Adipose tissue (tissue), 3 donors: ENCODE measurements at regions not wholly inside any gene's neighbourhood (a gene's known extent, or its start where the extent isn't known, plus 50 kb on each side); places are given as distances from the start of the nearest gene placed in this dataset.
"Not testable (repeated sequence)": the region's sequence is repeated elsewhere in the genome, so short reads cannot be mapped to it uniquely, and the experiment has no call there.

ENCODE experiments used
- H3K27ac ChIP-seq: one replicate; pipeline ENCODE4 v1.5.1; 2013; ENCODE audit warnings: low read depth, low read length
- WGBS, 3 donors: extraction: QIAGEN DNeasy Blood & Tissue Kit; methylation state at CpG; one replicate each; pipeline ENCODE4 v1.1.7; 2013; 5-methylcytosine and 5-hydroxymethylcytosine counted together
- donor health status: healthy with polysubstance abuse.
- donor health status: Bipolar disorder and iron deficiency.
- donor health status: healthy.

DNA sequence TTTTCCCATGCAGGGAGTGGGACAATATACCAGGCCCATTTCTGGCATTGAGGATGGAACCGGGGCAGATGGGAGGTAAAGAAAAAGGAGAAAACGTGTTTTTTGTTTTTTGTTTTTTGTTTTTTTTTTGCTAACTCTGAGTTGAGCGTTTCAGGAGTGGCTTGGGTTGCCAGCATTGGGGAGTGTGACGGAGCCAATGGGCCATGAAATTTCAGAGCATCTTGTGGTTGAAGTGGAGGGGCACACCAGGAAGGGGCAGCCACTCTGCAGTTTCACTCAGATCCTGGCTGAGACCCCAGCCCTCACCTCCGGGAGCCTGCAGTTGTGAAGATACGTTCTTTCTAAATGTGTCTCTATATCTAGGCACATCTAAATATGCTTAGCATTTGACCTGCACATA is 240.5 kb downstream of the TLE3 start:
- WGBS, 3 donors: 89 to 91% (median 91%) methylated on average over 6 of the region's 6 CpGs
- no peak overlapping the region for H3K27ac ChIP-seq

DNA sequence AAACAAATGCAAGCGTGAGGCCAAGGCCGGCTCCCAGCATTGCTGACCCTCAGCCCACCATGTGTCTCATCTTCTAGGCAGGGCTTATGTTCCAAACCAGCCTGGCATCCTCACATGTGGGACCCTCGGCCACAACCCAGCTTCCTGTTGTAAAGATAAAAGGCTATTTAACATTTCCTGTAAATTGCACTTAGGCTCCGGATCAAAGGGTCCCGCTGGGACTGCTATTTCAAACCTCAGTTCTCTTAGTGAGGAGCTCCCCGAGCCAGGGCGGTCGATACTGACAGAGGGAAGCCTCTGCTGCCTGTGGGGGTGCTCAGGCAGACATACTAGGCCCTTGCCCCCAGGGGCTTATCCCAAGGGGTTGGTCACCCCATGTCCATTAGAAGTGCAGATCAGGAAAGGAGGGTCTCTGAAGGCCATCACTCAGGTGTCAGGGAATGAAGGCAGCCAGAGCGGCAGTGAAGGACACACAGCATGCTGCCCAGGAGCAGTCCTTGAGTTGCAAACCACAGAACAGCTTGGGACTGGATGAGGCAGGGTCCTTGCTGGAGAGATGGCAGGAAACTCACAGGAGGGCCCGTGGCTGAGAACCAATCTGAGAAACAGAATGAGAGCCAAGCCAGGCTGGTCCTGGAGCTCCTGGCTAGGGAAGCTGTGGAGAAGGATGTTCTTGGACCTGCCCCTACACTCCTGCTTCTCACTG is 239.9 kb downstream of the TLE3 start:
- 68 to 79% (median 72%) methylated on average over 10 of the region's 10 CpGs for WGBS, 3 donors
- no peak overlapping the region for H3K27ac ChIP-seq

DNA sequence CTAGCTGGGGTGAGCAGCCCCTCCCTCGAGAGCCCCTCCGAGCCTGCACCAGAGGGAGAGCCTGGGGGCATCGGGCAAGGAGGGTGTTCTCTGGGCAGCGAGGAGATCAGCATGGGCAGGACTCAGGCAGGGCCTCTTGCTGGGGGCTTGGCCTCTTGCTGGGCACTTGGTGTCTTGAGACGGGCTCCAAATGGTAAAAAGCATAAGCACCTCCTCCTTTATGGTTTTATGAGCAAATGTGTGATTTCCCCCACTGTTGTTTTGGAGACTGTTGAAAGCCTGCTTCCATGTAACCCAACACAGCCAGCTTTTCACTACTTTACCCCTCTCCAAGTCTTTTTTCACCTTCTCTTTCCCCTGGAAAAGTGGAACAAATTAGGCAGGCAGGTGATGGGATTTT is 239.3 kb downstream of the TLE3 start:
- H3K27ac ChIP-seq: no peak overlapping the region
- 87 to 91% (median 90%) methylated on average over 5 of the region's 5 CpGs for WGBS, 3 donors

DNA sequence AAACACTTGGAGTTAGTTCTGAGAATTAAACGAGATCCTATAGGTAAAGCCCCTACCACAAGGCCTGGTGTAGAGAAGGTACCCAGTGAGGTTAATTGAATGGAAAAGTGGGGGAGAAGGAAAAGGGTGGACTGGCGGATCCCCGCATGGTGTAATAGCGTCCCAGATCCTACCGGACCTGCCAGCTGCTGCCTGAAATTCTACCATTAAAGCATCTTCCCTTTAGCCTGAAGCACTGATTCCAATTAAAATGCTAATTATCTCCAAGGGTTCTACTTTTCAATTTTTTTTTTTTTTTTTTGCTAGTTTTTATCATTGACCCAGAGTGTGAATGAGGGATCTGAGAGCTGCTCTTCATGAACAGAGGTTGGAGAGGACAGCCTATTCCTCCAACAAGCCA is 237.9 kb downstream of the TLE3 start:
- WGBS, 3 donors: 94 to 98% (median 95%) methylated on average over 5 of the region's 5 CpGs
- no peak overlapping the region for H3K27ac ChIP-seq

DNA sequence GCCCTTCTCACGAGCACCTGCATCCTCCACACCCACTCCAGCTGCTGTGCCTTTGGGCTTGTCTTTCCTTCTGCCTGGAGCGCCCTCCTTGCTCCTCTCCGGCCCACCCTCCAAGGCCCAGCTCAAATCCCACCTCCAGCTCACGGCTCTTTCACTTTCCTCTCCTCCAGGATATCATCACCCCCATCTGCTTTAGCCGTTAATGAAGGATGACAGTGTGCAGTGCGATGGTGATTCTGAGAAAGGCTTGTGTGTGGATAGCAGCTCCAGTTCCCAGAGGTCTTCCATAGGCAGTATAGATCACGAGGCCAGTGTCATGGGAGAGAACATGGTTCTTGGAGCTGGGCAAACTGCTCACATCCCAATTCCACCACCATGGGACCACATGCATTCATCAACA is 237.4 kb downstream of the TLE3 start:
- 84 to 91% (median 88%) methylated on average over 7 of the region's 7 CpGs for WGBS, 3 donors
- H3K27ac ChIP-seq: no peak overlapping the region

DNA sequence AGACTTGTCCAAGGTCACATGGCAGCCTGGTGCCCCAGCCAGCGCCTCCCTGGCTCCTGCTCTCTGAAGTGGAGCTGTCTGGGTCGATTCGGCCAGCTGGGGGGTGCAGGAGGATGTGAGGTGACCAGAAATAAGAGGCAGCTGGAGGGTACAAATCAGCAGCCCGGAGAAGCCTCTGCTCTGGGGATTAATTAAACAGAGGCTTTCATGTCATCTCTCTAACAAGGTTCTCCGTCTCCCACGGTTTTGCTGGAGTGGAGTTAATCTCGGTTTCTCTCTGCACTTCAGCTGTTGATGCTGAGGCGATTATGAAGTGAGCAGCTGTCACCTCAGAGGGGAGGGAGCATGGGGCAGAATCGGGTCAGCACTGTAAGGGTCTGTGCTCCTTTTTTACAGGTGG is 236.8 kb downstream of the TLE3 start:
- 74 to 90% (median 85%) methylated on average over 9 of the region's 9 CpGs for WGBS, 3 donors
- no peak overlapping the region for H3K27ac ChIP-seq

DNA sequence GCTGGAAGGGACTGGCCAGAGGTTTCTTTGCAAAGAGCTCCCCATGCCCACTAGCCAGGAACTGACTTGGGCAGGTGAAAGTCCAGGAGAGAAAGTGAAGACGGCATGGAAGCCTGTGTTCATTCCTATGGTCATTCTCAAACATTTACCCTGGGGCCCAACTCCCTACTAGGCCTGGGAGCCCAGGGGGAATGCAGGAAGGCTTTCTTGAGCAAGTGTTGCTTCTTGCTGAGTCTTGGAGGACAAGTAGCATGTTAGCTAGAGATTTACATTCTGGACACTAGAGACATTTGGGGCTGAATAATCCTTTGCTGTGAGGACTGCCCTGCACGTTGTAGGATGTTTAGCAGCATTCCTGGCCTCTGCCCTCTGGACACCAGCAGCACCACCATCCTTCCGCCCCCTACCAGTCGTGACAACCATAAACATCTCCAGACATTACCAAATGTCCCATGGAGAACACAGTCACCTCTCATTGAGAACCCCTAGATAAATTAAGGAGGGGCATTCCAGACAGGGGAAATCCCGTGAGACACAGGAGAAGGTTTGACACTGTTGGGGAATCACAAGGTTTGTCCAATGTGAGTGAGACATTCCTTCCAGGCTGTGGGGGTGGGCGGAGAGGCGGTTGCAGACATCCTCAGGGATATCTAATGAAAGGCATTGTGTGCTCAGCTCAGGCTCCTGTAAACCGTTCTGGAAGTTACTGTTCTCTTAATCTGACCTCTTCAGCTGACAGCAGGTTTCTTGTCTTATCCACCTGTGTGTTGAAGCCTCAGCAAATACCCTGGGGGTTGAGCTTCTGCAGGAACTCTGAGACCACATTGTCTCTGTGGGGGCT is 236.2 kb downstream of the TLE3 start:
- 65 to 73% (median 67%) methylated on average over 8 of the region's 8 CpGs for WGBS, 3 donors
- no peak overlapping the region for H3K27ac ChIP-seq

DNA sequence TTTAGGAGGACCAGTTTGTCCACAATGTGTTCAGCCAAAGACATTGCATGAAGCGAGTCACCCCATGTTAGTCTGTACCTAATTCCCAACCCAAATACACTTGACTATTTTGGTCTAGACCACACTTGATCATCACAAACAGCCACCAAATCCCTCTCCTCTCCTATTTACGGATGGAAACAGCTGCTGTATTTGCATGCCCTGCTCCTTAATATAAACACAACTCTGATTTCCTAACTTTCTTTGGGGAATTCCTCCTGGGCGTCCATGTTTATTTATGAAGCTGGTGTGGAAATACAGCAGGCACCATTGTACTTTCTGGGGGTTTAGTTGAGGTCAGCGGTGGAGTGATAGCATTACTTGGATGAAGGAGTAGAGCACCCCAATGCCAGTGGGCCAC is 235.2 kb downstream of the TLE3 start:
- no peak overlapping the region for H3K27ac ChIP-seq
- WGBS, 3 donors: 65 to 78% (median 72%) methylated on average over 4 of the region's 4 CpGs

DNA sequence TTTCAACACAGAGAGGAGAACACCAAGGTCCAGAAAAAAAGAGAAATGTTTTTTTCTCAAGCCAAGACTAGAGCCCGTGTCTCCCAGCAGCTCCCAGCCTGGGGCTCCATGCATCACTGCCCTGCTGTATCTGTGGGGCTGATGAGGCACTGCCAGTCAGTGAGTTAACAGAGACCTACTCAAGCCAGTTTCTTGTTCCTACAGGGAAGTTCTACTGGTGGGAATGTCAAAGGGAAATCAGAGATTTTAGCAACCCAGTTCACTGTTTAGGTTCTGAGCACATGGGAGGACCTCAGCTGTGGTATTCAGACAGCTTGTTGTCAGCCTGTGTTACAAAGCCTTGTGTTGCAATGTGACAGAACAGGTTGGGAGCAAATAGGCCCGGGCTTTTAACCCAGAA is 234.3 kb downstream of the TLE3 start:
- 63 to 84% (median 71%) methylated on average over 2 of the region's 2 CpGs for WGBS, 3 donors
- H3K27ac ChIP-seq: no peak overlapping the region

DNA sequence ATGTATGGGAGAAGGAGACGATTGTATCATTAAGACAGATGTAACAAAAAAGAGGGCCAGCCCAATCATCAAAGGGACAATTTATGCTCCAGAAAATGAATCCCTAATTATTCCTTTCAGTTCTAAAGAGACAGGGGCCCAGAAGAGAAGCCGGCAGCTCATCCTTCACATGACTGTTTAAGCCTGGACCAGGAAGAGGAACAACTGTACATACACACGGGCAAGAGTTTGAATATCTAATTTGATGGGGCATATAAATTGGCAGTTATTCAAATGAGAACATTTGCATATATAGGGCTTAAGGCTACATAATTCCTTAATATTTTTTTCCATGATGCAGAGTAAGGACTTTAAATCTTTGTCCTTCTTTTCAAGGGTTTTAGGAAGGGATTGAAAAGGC is 232.3 kb downstream of the TLE3 start:
- H3K27ac ChIP-seq: no peak overlapping the region
- WGBS, 3 donors: 84 to 91% (median 88%) methylated on average over 3 of the region's 3 CpGs

DNA sequence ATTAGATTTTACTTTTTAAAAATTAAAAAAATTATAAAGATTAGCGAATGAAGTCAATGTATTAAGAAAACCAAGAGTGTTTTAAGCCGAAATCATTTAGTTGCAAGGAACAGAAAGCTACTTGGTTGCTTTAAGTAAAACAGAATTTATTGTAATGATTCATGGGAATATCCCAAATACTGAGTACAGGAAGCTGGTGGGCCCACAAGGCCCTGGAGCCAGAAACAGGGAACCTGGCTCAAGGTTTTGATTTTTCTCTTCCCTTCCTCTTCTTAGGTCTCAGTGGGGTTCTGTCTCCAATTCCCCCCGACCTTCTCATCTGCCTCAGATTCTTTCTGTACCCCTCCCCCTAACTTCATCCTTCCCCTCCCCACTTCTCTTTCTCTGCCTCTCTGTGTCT is 229.0 kb downstream of the TLE3 start:
- 80 to 98% (median 82%) methylated on average over 3 of the region's 3 CpGs for WGBS, 3 donors
- H3K27ac ChIP-seq: no peak overlapping the region

DNA sequence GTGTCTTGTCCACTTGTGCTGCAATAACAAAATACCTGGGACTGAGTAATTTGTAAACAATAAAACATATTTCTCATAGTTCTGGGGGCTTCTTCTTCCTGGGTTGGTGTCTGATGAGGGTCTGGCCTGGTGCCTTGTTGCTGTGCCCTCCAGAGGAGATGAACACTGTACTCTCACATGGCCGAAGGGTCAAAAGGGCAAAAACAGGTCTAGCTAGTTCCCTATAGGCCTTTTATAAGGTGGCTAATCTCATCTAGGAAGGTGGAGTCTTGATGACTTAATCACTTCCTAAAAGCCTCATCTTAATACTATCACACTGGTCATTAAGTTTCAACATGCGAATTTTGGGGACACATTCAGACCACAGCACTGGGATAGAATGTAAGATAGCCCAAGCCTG is 228.4 kb downstream of the TLE3 start:
- 44 to 50% (median 48%) methylated on average over 2 of the region's 2 CpGs for whole genome bisulfite sequencing, 3 donors

DNA sequence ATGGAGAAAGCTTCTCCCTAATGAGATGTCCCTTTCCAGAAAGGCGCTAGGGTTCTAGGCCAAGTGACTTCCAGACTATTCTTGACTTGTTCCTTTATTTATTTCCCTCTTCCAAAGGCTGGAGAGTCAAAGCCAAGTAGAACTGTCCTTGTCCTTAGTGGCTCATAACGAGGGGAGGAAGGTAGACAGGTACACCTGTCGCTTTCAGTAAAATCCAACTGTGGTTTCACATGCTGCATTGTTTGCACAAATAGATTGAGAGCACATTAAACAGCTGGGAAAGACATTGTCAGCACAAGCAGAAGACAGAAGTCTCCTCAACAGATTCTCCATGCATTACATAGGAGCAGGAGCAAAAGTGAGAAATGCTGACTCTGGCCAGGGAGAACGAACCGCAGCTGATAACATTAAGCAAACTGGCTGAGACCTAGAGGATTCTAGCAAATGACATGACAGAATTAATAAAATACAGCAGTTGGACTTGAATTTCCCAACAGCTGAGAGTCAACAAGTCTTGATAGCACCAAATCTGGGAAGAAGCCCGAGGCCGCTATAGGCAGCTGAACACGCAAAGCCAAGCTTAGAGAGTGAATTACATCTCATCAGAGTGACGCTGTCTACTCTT is 227.7 kb downstream of the TLE3 start:
- H3K27ac ChIP-seq: no peak overlapping the region
- WGBS, 3 donors: 74 to 86% (median 81%) methylated on average over 9 of the region's 9 CpGs

More for the DNA sequence above, 228.4 kb downstream of the TLE3 start:
- H3K27ac ChIP-seq: no peak overlapping the region

DNA sequence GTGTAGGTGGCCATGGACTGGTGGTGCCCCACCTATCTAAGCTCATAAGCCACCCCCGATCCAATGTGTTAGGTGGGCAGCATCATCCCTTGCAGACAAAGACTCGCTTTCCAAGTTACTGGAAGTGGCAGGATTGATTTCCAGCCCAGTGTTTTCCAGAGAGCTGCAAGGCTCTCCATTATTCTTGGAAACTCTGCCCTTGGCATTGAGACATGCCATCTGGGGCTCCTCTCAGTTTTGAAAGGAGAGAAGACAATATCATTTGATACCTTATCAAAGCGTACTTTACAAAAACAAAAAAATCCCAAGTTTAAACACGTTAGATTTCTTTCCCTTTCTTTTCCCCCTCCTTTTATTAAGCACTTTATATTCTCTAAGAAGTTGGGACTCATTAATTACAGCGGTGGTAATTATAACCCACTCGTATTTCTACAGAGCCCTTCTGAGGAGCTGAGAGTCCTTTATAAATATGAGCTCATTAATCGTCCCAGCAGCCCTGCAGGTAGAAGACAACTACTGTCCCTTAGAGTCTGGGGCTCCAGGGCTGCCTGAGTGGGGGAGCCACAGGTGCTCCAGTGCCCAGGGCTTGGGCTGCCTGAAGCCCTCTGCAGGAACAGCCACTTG is 226.1 kb downstream of the TLE3 start:
- WGBS, 3 donors: 76 to 85% (median 81%) methylated on average over 7 of the region's 7 CpGs
- no peak overlapping the region for H3K27ac ChIP-seq

DNA sequence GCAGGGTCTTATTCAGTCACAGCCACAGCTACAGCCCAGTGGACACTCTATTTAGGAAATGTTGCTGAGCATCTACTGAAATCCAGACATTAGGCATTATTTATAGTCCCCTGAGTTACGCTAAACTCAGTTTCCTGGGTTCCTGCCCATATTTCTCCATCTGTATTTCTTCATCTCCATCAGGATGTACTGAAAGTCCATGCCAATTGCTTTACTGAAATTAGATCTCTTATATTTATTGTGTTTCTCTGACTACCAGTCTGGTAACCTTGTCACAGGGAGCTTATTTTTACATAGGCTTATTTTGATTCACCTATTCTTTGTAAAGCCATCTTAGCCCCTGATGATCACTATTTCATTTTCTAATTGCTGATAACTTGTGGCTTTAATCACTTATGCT is 223.9 kb downstream of the TLE3 start:
- 64 to 65% (median 64%) methylated on average over 1 of the region's 1 CpG for WGBS, 3 donors
- H3K27ac ChIP-seq: no peak overlapping the region

DNA sequence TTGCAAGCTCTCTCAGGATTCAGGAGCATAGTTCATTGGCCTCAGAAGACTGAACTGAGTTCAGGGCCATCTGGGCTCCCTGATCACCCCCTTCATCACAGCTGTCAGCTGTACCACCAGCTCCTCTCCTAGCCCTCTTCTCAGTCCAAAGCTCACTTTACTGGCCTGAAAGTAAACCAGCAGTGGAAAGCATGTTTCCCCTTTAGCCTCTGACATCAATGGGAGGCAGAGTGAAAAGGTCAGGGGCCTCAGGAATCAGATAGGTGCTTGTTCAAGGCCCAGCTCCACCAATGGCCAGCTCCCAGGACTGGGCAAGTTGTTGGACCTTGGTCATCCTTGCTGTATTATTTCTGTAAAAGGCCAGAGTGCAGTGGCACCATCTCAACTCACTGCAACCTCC is 223.4 kb downstream of the TLE3 start:
- H3K27ac ChIP-seq: no peak overlapping the region

DNA sequence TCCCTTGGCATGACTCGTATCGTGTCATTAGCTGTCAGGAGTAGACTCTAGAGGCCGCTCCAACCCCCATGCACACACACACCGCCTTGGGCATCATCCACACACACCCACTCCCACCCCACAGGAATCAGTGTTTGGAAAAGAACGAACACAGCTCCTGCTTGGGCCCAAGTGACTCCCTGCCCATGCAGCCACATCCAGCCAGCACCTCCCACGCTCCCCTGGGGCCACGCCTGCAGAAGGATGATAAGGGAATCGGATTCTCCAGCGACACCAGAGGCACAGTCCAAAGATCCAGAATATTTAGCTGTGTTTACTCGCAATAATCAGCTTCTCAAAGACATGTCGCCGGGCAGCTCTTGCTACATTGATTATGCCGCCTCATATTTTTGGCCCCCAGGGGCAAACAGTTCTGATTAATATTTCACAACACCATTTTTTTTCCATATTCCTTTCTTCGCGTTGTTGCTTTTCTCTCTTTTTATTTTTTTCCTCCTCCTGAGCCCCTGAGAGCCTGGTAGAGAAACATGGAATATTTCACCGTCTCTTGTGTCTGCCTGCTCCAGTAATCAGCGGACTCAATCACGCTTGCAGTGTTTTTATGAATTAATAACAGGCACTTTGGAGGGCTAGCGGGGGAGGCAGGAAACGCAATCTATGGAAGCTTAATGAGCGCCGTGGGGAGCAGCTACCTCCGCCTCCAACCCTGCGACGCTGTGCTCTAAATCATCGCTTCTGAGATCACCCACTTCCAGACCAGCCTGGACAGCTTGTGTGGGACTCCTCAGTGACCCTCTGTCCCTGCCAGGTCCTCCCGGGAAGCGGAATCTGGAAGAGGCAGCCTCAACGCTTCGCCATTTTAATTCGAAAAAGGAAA is 221.4 kb downstream of the TLE3 start:
- no peak overlapping the region for H3K27ac ChIP-seq
- WGBS, 3 donors: 56 to 73% (median 68%) methylated on average over 31 of the region's 31 CpGs

DNA sequence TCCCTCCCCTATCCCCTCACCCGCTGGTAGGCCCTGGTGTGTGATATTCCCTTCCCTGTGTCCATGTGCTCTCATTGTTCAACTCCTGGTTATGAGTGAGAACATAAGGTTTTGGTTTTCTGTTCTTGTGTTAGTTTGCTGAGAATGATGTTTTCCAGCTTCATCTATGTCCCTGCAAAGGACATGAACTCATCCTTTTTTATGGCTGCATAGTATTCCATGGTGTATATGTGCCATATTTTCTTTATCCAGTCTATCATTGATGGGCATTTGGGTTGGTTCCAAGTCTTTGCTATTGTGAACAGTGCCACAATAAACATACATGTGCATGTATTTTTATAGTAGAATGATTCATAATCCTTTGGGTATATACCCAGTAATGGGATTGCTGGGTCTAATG is 217.8 kb downstream of the TLE3 start:
- WGBS, 3 donors: 92 to 100% (median 100%) methylated on average over 1 of the region's 1 CpG
- not testable (repeated sequence) for H3K27ac ChIP-seq
